ENCODE measurements at regions not wholly inside any gene's neighbourhood (a gene's known extent, or its start where the extent isn't known, plus 50 kb on each side); places are given as distances from the start of the nearest gene placed in this dataset.

GRCh38 chr12:16788506-16789203 lies 182.7 kb upstream of the LMO3 start:
- TF ChIP-seq CTCF (IDR thresholded peaks at IDR 0.05) (no peak), POLR2A (IDR thresholded peaks at IDR 0.05) (no peak)

Data from Peyer's patch (tissue), 4 donors.